K562 (cell line): ENCODE measurements at regions not wholly inside any gene's neighbourhood (a gene's known extent, or its start where the extent isn't known, plus 50 kb on each side); places are given as distances from the start of the nearest gene placed in this dataset.

Source experiments
- ATAC-seq: fragments of 200-7000 bp; cut with Tn5 transposase; 3 replicates; pipeline ENCODE4 v1.9.1; 2020; ENCODE audit warnings: moderate library complexity
- BruUV-seq: library from RNA; stranded (reverse); fragments of 400-500 nt; replicated peaks from 2 replicates; lab custom pipeline; 2021; lab: Mats Ljungman, UMichigan
- CTCF ChIA-PET: fragments of 300-600 bp; formaldehyde crosslinking; extraction: SDS; loops from one replicate; lab custom pipeline; 2021; ENCODE audit warnings: low intra/inter-chr PET ratio; lab: Yijun Ruan, JAX
- POLR2A ChIA-PET: fragments of 300-600, 350-650 bp; sonication (Branson Sonifier 250); formaldehyde crosslinking; extraction: SDS; loops from one replicate; lab custom pipeline; 2021; ENCODE audit warnings: antibody characterized with exemption, inconsistent platforms; lab: Yijun Ruan, JAX
- DNase-seq, 4 experiments: peaks; one replicate each; pipeline versions ENCODE4 v3.0.0 to v3.0.0-alpha.2; 2011 to 2018; ENCODE audit warnings: low spot score in 3 of 4, mixed read lengths in 3 of 4; ENCODE audit errors: extremely low read depth in 1 of 4
- FAIRE-seq: peaks from 2 replicates; lab custom pipeline; 2011; peaks lifted over from hg19 to GRCh38; lab: Jason Lieb, UNC
- H2AFZ ChIP-seq: 2 replicates; pipeline ENCODE4 v1.6.0; 2011; ENCODE audit warnings: low read depth, low read length, control low read depth, inconsistent platforms
- H3K27ac ChIP-seq: fragments of 200-600 bp; 3 replicates; pipeline ENCODE4 v1.8.0; 2011; ENCODE audit warnings: low read depth, mild to moderate bottlenecking, control low read depth, inconsistent platforms, low read length, moderate library complexity, mixed read lengths; ENCODE audit errors: extremely low read depth
- H3K27me3 ChIP-seq, 2 experiments: fragments of 300-600 bp in 1 of 2; 2 replicates in 1 of 2; 3 replicates in 1 of 2; pipeline versions ENCODE4 v1.6.0 to v1.8.0; 2011; ENCODE audit warnings: inconsistent platforms in 2 of 2, low read length in 2 of 2, mild to moderate bottlenecking in 1 of 2, mixed read lengths in 1 of 2, moderate library complexity in 1 of 2; ENCODE audit not compliant: control insufficient read depth in 2 of 2, insufficient read depth in 2 of 2
- H3K36me3 ChIP-seq: fragments of 300-600 bp; 3 replicates; pipeline ENCODE4 v1.8.0; 2011; ENCODE audit warnings: mild to moderate bottlenecking, low read length, inconsistent platforms; ENCODE audit not compliant: control insufficient read depth, insufficient read depth
- H3K4me1 ChIP-seq, 2 experiments: fragments of 200-600 bp in 1 of 2; replicated peaks in 1 of 2; 2 replicates in 1 of 2; 3 replicates in 1 of 2; pipeline versions ENCODE4 v1.5.1 to v1.8.0; 2011; ENCODE audit warnings: inconsistent platforms in 2 of 2, low read length in 2 of 2, mild to moderate bottlenecking in 1 of 2, mixed read lengths in 1 of 2, moderate library complexity in 1 of 2; ENCODE audit not compliant: control insufficient read depth in 2 of 2, insufficient read depth in 2 of 2
- H3K4me2 ChIP-seq: 2 replicates; pipeline ENCODE4 v1.6.1; 2011; ENCODE audit warnings: low read length, control low read depth, inconsistent platforms, mixed read lengths; ENCODE audit not compliant: insufficient read depth
- H3K4me3 ChIP-seq: fragments of 200-600 bp; sonication (generic), shearing (Covaris generic); 2 replicates; pipeline ENCODE4 v1.5.1; 2016; ENCODE audit warnings: control low read depth, inconsistent platforms
- H3K79me2 ChIP-seq: fragments of 200-600 bp; 3 replicates; pipeline ENCODE4 v1.8.0; 2011; ENCODE audit warnings: low read length, inconsistent platforms; ENCODE audit not compliant: control insufficient read depth, insufficient read depth
- H3K9ac ChIP-seq, 2 experiments: 2 replicates each; pipeline versions ENCODE4 v1.6.0 to v1.6.1; 2011; ENCODE audit warnings: low read depth in 2 of 2, low read length in 2 of 2, control low read depth in 1 of 2, inconsistent platforms in 1 of 2, mild to moderate bottlenecking in 1 of 2, mixed read lengths in 1 of 2; ENCODE audit not compliant: insufficient read depth in 1 of 2
- H3K9me1 ChIP-seq: one replicate; pipeline ENCODE4 v1.6.0; 2011; ENCODE audit warnings: inconsistent platforms, mild to moderate bottlenecking, low read length, moderate library complexity; ENCODE audit not compliant: control insufficient read depth, insufficient read depth
- H3K9me3 ChIP-seq: replicated peaks from 2 replicates; pipeline ENCODE4 v1.5.1; 2011; ENCODE audit warnings: low read depth, low read length, inconsistent platforms; ENCODE audit not compliant: control insufficient read depth, insufficient read depth
- H4K20me1 ChIP-seq: replicated peaks from 2 replicates; pipeline ENCODE4 v1.6.1; 2011; ENCODE audit warnings: low read length, inconsistent platforms, mixed read lengths; ENCODE audit not compliant: control insufficient read depth, insufficient read depth
- CTCF ChIP-seq, 3 experiments: IDR thresholded peaks in 2 of 3; conservative IDR thresholded peaks in 1 of 3; 2 replicates each; pipeline ENCODE4 v1.5.1; 2011 to 2012; ENCODE audit warnings: low read length in 3 of 3, mild to moderate bottlenecking in 3 of 3, control low read depth in 2 of 3, improper control_type of control experiment in 1 of 3, inconsistent platforms in 1 of 3, low read depth in 1 of 3, mixed read lengths in 1 of 3, moderate library complexity in 1 of 3; ENCODE audit not compliant: insufficient read depth in 2 of 3
- E2F8 ChIP-seq: fragments of 450-650 bp; IDR thresholded peaks from 2 replicates; pipeline ENCODE4 v1.7.1; 2018; ENCODE audit warnings: mild to moderate bottlenecking, low read depth; ENCODE audit not compliant: partially characterized antibody
- MTA1 ChIP-seq: fragments of 450-650 bp; IDR thresholded peaks from 2 replicates; pipeline ENCODE4 v1.6.1; 2017; ENCODE audit warnings: borderline replicate concordance
- NCOA6 ChIP-seq: fragments of 450-650 bp; IDR thresholded peaks from 2 replicates; pipeline ENCODE4 v1.6.1; 2017; ENCODE audit warnings: mild to moderate bottlenecking
- NKRF ChIP-seq: fragments of 450-650 bp; IDR thresholded peaks from 2 replicates; pipeline ENCODE4 v1.6.1; 2016; ENCODE audit warnings: borderline replicate concordance
- TBL1XR1 ChIP-seq, 2 experiments: IDR thresholded peaks; 2 replicates each; pipeline ENCODE4 v1.6.1; 2012; ENCODE audit warnings: improper control_type of control experiment in 2 of 2, low read length in 2 of 2, mild to moderate bottlenecking in 1 of 2
- VEZF1 ChIP-seq: fragments of 200-800 bp; sonication (Bioruptor generic); IDR thresholded peaks from 2 replicates; pipeline ENCODE4 v1.6.1; 2017; ENCODE audit warnings: missing genetic modification characterization, missing compliant biosample characterization
- ZFP91 ChIP-seq: sonication (generic); formaldehyde crosslinking; IDR thresholded peaks from 2 replicates; pipeline ENCODE4 v1.8.0; 2022; ENCODE audit warnings: mild to moderate bottlenecking, missing genetic modification reagents
- ZNF174 ChIP-seq: fragments of 250-450 bp; sonication (Bioruptor Pico); IDR thresholded peaks from 2 replicates; pipeline ENCODE4 v1.4.0; 2020; ENCODE audit warnings: mild to moderate bottlenecking
- ZNF398 ChIP-seq: fragments of 250-450 bp; sonication (Bioruptor Pico); IDR thresholded peaks from 2 replicates; pipeline ENCODE4 v1.8.0; 2021; ENCODE audit warnings: moderate library complexity, mild to moderate bottlenecking, inconsistent platforms
- ZNF77 ChIP-seq: fragments of 250-450 bp; sonication (Bioruptor Pico); IDR thresholded peaks from 2 replicates; pipeline ENCODE4 v1.5.0; 2020
- WGBS: fragments of 100-300 bp; shearing (Covaris generic); methylation state at CpG from one replicate; pipeline ENCODE4 v1.1.6; 2016; ENCODE audit warnings: low coverage, mixed read lengths; ENCODE audit not compliant: insufficient coverage; ENCODE audit errors: missing lambda C conversion rate; 5-methylcytosine and 5-hydroxymethylcytosine counted together
- in situ Hi-C: fragments of 300-500 bp; cut with MboI; formaldehyde crosslinking; loops from 4 replicates; pipeline ENCODE4 v1.15.0; 2018; ENCODE audit warnings: inconsistent platforms, mixed read lengths
- intact Hi-C: fragments of 100-400 bp; cut with micrococcal nuclease; formaldehyde crosslinking; loops from 2 replicates; pipeline ENCODE4 v1.14.2; 2022

- FAIRE-seq (no peak), DNase-seq (no peak), ATAC-seq (no peak)
- Histone ChIP-seq H3K4me3 (no peak overlapping the region), H3K36me3 (no peaks in the 10 kb centered on the region), H3K4me1 (no peaks in the 10 kb centered on the region), H2AFZ (no peak overlapping the region), H4K20me1 (no peaks in the 10 kb centered on the region), H3K27ac (no peak overlapping the region), H3K79me2 (no peaks in the 10 kb centered on the region), H3K9ac (no peak overlapping the region), H3K4me2 (no peak overlapping the region), H3K9me3 (0 out of 2 replicates have a peak, but pooled peaks cover 3% of the 10 kb centered on the region), H3K27me3 (no peaks in the 10 kb centered on the region), H3K9me1 (no peaks in the 10 kb centered on the region)
- in situ Hi-C loops, result no loop called here
- intact Hi-C loops, result no loop called here
- WGBS, result 1% methylated on average over 4 of the region's 4 CpGs
- POLR2A ChIA-PET, result no interaction called here
- CTCF ChIA-PET, result no interaction called here
- BruUV-seq, result no TSS peak
- TF ChIP-seq ZFP91 (CRISPR knock-in tag) (no peak), CTCF (IDR thresholded peaks at IDR 0.05 in 2 of 3, conservative IDR thresholded peaks at IDR 0.05 in 1 of 3; ENCODE audit: insufficient read depth in 2 of 3, low read depth in 1 of 3, low read length in 3 of 3) (no peak), MTA1 (no peak), ZNF174 (CRISPR knock-in tag) (no peak), NKRF (no peak), NCOA6 (no peak), VEZF1 (CRISPR knock-in tag) (no peak), E2F8 (no peak), ZNF77 (CRISPR knock-in tag) (no peak), TBL1XR1 (IDR thresholded peaks at IDR 0.05; ENCODE audit: low read length in 2 of 2) (no peak), ZNF398 (no peak)
These were observed 405.0 kb upstream of the ZMIZ1 start for GRCh38 chr10:78663721-78664120.
